RWPE2 (cell line): ENCODE measurements at regions not wholly inside any gene's neighbourhood (a gene's known extent, or its start where the extent isn't known, plus 50 kb on each side); places are given as distances from the start of the nearest gene placed in this dataset.

Experiments used
- ATAC-seq: fragments of 200-7000 bp; cut with Tn5 transposase; 3 replicates; pipeline ENCODE4 v1.9.1; 2021; ENCODE audit warnings: low read depth
- DNase-seq: peaks from one replicate; pipeline ENCODE4 v3.0.0-alpha.2; 2020; ENCODE audit warnings: low spot score
- H3K27ac ChIP-seq: fragments of 450-650 bp; 2 replicates; pipeline ENCODE4 v1.5.1; 2017; ENCODE audit warnings: mild to moderate bottlenecking; ENCODE audit not compliant: poor library complexity, severe bottlenecking
- H3K27me3 ChIP-seq: fragments of 250-450 bp; sonication (Bioruptor Pico); 2 replicates; pipeline ENCODE4 v1.5.1; 2021; ENCODE audit warnings: mild to moderate bottlenecking, moderate library complexity; ENCODE audit not compliant: insufficient read depth, poor library complexity, severe bottlenecking
- H3K36me3 ChIP-seq: fragments of 250-450 bp; sonication (Bioruptor Pico); 2 replicates; pipeline ENCODE4 v1.5.1; 2020; ENCODE audit warnings: low read depth, mild to moderate bottlenecking, moderate library complexity
- H3K4me1 ChIP-seq: fragments of 250-450 bp; sonication (Bioruptor Pico); 2 replicates; pipeline ENCODE4 v1.5.1; 2021; ENCODE audit warnings: mild to moderate bottlenecking, moderate library complexity; ENCODE audit not compliant: insufficient read depth, poor library complexity, severe bottlenecking
- H3K4me3 ChIP-seq: fragments of 250-450 bp; sonication (Bioruptor Pico); 2 replicates; pipeline ENCODE4 v1.5.1; 2021; ENCODE audit warnings: mild to moderate bottlenecking, moderate library complexity; ENCODE audit not compliant: severe bottlenecking
- H3K9me3 ChIP-seq: fragments of 250-450 bp; sonication (Bioruptor Pico); 2 replicates; pipeline ENCODE4 v1.5.1; 2021; ENCODE audit warnings: mild to moderate bottlenecking, moderate library complexity; ENCODE audit not compliant: severe bottlenecking
- CTCF ChIP-seq: fragments of 450-650 bp; IDR thresholded peaks from one replicate; pipeline ENCODE4 v1.5.1; 2017; ENCODE audit warnings: mild to moderate bottlenecking, moderate library complexity; ENCODE audit not compliant: poor library complexity, severe bottlenecking

GRCh38 chr1:218217040-218217439, 68.1 kb upstream of the RRP15 start:
- Histone ChIP-seq H3K9me3 (no peaks in the 10 kb centered on the region), H3K36me3 (no peaks in the 10 kb centered on the region), H3K4me1 (no peaks in the 10 kb centered on the region), H3K4me3 (no peak overlapping the region), H3K27ac (no peak overlapping the region), H3K27me3 (no peaks in the 10 kb centered on the region)
- DNase-seq: no peak
- no peak for TF ChIP-seq CTCF
- ATAC-seq: no peak

GRCh38 chr1:218219460-218219859, 65.6 kb upstream of the RRP15 start:
- Histone ChIP-seq H3K36me3 (no peaks in the 10 kb centered on the region), H3K4me1 (no peaks in the 10 kb centered on the region), H3K9me3 (no peaks in the 10 kb centered on the region), H3K27ac (no peak overlapping the region), H3K27me3 (no peaks in the 10 kb centered on the region), H3K4me3 (no peak overlapping the region)
- ATAC-seq: no peak
- DNase-seq: no peak
- TF ChIP-seq CTCF: no peak

- Histone ChIP-seq H3K36me3 (no peaks in the 10 kb centered on the region), H3K4me3 (no peak overlapping the region), H3K4me1 (no peaks in the 10 kb centered on the region), H3K27ac (no peak overlapping the region), H3K27me3 (no peaks in the 10 kb centered on the region), H3K9me3 (no peaks in the 10 kb centered on the region)
- no peak for ATAC-seq
- TF ChIP-seq CTCF: no peak
- no peak for DNase-seq
Observed at GRCh38 chr1:218224101-218224500, 61.0 kb upstream of the RRP15 start.

- H3K36me3 ChIP-seq: no peaks in the 10 kb centered on the region
- H3K4me1 ChIP-seq: no peaks in the 10 kb centered on the region
- TF ChIP-seq CTCF: no peak
- H3K4me3 ChIP-seq: no peak overlapping the region
- DNase-seq: no peak
- no peaks in the 10 kb centered on the region for H3K27me3 ChIP-seq
- no peaks in the 10 kb centered on the region for H3K9me3 ChIP-seq
- ATAC-seq: no peak
- no peak overlapping the region for H3K27ac ChIP-seq
Observed at GRCh38 chr1:218226005-218226404, 59.1 kb upstream of the RRP15 start.
